Stimulated activated CD4-positive, alpha-beta T cell treated with anti-CD3 and anti-CD28 coated beads, Interleukin-12 subunit alpha, Interleukin-12 subunit beta, amount 100 ng/mL, for 48 hours (primary cell): ENCODE measurements at regions not wholly inside any gene's neighbourhood (a gene's known extent, or its start where the extent isn't known, plus 50 kb on each side); places are given as distances from the start of the nearest gene placed in this dataset.

Experiments
- DNase-seq, 3 donors: peaks; one replicate each; pipeline ENCODE4 v3.0.0-alpha.2; 2020; ENCODE audit warnings: low read depth in 2 of 3, low spot score in 1 of 3

- DNase-seq = no peak
Observed at GRCh38 chr10:58969576-58969975, 206.9 kb upstream of the PHYHIPL start.

- DNase-seq = no peak
Observed at GRCh38 chr10:58970160-58970915, 206.1 kb upstream of the PHYHIPL start.

GRCh38 chr10:58971211-58971610 is 205.2 kb upstream of the PHYHIPL start:
- DNase-seq = no peak

DNA sequence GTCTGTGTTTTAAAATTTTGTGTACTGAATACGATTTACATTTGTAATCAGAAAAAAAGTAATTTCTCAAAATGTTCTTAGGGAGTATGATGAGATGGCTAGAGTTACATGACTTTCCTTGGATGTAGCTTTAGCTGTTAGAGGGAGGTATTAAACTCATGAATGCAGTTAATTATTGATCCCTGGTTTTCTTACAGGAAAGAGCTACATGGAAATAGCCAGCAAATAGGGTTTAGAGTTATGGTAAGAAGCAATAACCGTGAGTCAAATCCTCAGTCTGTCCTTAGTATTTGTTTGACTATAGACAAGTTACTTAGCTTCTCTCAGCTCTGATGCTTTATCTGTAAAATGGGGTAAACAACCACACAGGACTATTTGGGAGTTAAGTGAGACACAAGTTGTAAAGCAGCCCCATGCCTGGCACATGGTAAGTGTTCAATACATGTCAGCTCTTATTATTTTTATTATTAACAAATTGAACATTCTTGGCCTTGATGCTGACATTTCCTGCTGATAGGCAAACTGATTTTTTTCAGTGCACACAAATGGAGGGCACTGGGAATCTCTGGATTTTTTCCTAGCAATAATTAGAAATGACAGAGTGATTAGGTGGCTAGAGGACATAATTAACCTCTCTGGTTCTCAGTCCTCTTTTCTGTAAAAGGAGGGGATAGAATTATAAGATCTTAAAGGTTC is 204.5 kb upstream of the PHYHIPL start:
- no peak for DNase-seq

GRCh38 chr10:58972576-58973234 is 203.7 kb upstream of the PHYHIPL start:
- no peak for DNase-seq

DNA sequence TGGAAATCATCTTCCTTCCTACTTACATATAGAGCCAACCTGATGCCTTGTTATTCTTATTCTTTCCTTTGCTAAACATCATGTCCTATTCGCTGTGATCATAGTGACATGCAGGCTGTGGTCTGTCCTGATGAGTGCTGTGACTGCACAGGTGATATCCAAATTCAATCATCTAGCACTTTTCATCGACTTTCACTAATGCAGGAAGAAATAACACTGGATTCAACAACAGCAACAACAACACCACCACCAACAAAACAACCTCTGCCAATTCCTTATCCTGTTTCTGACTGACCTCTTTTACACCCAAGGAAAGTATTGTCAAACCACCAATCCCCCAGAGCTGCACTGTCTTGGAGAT is 203.2 kb upstream of the PHYHIPL start:
- DNase-seq = no peak

DNA sequence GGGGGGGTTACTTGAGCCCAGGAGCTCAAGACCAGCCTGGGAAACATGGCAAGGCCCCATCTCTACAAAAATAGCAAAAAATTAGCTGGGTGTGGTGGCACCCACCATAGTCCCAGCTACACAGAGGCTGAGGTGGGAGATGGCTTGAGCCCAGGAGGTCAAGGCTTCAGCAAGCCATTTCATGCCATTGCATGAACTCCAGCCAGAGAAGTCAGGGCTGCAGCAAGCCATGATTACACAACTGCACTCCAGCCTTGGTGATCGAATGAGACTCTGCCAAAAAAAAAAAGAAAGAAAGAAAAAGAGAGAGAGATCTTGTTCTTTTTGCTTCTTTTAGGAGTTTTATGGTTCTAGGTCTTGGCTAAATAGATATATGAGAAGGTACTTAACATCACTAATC is 200.2 kb upstream of the PHYHIPL start:
- no peak for DNase-seq

DNA sequence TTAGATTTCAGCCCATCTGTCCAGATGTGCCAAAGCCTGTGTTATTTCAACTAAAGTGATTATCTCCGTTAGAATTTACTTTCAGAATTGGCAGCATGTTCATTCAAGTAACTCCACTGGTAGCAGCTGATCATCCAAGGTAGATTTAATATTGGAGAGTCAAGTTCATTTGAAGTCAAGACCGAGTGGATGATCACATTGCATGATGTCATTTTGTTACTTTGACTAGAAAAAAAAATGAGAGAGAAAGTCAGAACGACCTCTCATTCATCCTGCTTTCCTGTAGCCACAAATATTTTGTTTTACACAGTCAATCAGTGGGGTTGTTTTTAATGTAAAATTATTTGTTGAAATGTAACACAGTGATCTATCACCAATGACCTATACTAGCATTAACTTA is 196.7 kb upstream of the PHYHIPL start:
- no peak for DNase-seq

DNA sequence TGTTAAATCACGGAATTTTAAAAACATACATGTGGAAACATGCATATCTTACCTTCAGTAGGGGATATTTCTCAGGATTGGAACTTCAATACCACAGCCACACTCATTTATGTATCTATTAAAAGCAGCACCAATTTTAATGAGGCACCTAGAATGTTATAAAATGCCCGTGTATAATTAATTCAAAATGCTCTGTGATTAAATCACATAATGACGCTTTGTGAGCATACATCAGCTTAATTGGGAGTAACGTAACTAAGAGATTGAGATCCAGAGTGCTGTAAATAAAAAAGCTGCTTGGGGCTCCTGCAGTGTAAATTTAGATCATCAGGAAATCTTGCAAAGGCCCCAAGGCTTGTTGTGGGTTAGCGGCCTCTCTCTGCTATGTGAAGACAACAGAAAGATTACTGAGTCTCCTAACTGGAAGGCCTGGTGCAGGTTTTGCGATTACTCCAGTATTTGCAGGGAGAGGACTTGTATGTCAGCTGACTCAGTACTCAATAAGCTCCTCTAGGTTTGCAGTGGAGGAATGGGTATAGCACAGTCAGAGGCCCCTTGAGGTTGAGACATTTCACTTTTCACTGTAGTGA is 195.5 kb upstream of the PHYHIPL start:
- DNase-seq = no peak

DNA sequence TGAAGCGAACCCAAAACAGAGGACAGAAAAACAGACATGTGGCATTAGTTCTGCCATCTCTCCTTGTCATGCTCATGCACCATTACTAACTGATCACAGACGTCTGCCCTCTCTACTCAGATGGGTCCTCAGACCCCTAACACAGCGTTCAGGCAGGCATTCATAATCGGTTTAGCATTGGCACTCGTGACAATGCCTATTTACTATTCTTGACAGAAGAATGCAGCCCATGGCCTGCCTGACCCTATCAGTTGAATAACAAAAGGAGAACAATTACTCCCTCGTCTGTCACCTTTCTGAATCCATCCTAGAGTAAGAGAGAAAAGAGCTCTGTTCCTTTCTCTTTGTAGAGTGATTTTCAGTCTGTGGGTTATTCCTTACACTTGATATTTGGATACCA is 194.6 kb upstream of the PHYHIPL start:
- DNase-seq = no peak

GRCh38 chr10:58982470-58983239 is 193.8 kb upstream of the PHYHIPL start:
- DNase-seq = no peak

DNA sequence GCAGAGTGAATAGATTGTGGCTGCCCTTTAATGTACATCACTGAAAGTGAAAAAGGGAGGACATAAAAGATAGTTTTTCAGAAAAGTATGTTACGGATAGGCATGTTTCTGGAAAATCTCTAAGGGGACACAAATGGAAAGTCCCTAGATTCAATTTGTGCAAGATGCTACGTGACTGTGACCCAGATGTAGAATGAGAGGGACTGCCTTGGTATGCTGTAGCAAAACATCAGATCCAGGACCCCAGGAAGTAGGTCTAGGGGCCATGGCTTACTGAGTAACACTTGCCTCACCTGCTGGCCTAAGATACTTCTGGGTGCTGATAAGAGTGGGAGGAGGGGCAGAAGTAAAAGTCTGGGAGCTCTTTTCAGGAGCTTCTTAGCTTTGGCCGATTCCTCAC is 191.2 kb upstream of the PHYHIPL start:
- no peak for DNase-seq

DNA sequence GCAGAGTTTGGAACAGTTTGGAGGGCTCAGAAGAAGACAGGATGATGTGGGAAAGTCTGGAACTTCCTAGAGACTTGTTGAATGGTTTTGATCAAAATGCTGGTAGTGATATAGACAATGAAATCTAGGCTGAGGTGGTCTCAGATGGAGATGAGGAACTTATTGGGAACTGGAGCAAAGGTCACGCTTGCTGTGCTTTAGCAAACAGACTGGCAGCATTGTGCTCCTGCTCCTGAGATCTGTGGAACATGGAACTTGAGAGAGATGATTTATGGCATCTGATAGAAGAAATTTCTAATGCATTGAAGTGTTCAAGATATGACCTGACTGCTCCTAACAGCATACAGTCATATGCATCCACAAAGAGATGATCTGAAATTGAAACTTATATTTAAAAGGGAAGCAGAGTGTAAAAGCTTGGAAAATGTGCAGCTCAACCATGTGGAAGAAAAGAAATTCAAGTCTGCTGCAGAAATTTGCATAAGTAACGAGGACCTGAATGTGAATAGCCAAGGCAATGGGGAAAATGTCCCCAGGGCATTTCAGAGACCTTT is 186.9 kb upstream of the PHYHIPL start:
- no peak for DNase-seq

DNA sequence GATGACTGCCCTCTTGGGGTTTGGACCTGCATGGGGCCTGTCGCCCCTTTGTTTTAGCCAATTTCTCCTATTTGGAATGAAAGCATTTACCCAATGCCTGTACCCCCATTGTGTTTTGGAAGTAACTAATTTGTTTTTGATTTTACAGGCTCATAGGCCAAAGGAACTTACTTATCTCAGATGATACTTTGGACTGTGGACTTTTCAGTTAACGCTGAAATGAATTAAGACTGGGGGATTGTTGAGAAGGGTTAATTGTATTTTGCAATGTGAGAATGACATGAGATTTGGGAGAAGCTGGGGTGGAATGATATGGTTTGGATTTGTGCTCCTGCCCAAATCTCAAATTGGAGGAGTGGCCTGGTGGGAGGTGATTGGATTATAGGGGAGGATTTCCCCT is 185.8 kb upstream of the PHYHIPL start:
- no peak for DNase-seq

- no peak for DNase-seq
Observed at GRCh38 chr10:58991856-58992255, 184.6 kb upstream of the PHYHIPL start.

DNA sequence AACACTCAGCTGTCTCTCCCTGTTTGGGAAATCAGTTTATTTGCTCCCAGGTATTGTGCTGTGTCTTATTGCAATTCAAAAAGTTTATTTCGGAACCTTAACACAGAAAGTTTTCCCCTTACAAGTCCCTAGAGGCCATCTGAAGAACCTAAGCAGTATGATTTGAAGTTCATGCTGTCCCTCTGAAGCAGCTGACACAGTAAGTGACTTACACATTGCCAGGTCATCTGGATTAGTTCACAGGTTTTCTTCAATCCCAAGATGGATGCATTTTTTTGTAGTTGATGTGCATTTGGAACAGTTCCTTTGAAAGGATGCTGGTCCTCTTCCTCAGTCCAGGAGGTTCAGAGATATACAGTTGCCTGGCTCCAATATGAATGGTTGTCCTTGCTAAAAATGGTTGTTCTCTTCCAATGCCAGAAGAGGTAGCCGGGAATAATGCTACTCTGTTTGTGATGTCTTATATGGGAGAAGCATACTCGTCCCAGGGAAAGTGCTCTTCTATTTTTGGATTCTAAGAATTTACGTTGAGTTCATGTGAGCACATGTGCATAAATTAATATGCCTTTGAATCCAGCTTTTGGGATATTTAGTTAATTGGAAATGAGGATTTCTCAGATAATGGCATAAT is 183.5 kb upstream of the PHYHIPL start:
- no peak for DNase-seq

GRCh38 chr10:58993480-58994221 is 182.8 kb upstream of the PHYHIPL start:
- DNase-seq = no peak

- no peak for DNase-seq
Observed at GRCh38 chr10:58994226-58995057, 182.0 kb upstream of the PHYHIPL start.

GRCh38 chr10:58995058-58995596 is 181.3 kb upstream of the PHYHIPL start:
- DNase-seq = no peak
